GM18519 (cell line): ENCODE measurements at regions not wholly inside any gene's neighbourhood (a gene's known extent, or its start where the extent isn't known, plus 50 kb on each side); places are given as distances from the start of the nearest gene placed in this dataset.

Source experiments
- ATAC-seq: cut with Tn5 transposase; IDR thresholded peaks from one replicate; pipeline ENCODE4 v1.9.1; 2021; ENCODE audit warnings: mild to moderate bottlenecking, moderate library complexity; ENCODE audit not compliant: unreplicated experiment, low FRiP score

DNA sequence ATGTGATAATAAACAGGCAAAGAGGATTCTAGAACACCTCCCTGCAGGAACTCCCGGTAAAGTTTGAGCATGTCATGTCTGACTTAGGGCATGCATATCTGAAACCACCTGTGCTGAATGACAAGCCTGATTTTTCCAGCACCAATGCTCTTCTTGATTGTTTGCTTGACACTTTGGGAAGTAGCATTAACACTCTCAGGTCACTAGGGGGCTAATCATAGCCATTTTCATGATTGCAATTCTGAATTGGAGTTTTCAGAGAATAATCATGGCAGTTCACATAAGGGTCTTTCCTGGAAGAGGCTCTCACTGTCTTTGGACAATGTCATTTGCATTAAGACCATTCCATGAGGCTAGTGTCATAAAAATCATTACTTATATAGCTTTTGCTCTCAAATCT, 234.4 kb upstream of the MTNR1B start:
- ATAC-seq = no peak

DNA sequence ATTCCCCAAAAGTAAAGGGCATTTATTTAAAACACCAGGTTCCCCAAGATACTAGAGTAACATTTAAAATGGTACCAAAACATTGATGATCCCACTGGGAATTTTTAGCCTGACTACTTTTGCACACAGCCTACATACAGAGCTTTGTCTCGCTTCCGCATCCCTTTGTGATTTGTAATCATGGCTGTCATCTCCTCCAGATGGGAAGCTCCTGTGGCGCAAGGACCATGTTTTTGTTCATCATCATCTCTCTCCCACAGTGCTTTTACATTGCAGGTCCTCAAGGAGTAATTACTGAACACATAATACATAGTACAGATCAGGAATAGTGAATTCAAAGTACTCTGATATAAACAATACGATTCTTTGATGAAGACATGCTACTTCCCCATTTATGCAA, 231.2 kb upstream of the MTNR1B start:
- ATAC-seq = no peak

DNA sequence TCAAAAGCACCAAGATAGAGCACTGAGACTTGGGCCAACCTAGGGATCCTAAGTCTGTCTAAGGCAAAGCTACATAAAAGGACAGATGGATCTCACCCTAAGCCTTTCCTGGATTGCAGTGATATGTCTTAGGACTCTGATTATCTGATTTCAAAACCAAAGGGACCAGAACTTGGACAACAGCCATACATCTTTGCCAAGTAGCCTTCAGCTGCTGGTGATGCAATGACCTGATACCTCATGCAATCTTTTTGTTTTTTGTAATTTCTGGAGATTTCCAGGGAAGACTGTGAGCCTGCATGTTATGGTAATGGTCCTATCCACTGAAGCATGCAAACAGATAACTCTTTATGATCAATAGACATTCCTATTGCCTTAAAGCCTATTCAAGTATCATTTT, 230.4 kb upstream of the MTNR1B start:
- no peak for ATAC-seq

DNA sequence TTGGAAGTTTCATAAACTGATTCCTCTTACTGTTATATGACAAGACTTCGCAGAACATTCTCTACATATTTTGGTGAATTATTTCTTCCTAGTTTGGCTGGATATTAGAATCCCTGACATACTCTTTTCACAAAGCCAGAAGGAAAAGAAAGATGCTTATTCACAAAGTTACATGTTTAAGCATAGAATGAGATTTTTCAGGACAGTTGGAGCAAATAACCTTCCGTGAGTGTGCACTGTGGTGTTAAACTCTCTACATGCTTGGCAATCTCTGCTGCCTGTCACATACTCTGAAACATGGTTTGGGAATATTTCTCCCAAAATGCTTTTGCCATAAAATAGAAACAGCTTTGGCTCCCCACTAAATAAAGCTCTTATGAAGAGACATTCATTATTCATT, 230.0 kb upstream of the MTNR1B start:
- no peak for ATAC-seq

DNA sequence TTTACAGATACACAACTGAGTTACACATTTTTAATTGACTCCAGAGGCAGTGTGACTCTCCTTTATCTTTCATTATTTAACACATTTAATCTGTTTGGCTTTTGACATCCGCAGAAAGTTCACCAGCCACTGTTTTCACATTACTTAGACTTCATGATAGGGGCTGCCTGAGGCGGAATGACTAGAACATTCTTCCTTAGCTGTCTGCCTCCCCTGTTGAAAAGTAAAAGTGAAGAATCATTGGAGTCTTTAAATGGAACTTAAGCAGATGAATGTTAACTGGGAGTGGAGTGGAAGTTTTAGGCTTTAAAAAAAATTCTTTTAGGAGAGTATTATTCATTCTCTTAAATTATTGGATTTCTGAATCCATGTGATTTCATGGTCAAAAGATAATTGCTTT, 229.2 kb upstream of the MTNR1B start:
- ATAC-seq = no peak

DNA sequence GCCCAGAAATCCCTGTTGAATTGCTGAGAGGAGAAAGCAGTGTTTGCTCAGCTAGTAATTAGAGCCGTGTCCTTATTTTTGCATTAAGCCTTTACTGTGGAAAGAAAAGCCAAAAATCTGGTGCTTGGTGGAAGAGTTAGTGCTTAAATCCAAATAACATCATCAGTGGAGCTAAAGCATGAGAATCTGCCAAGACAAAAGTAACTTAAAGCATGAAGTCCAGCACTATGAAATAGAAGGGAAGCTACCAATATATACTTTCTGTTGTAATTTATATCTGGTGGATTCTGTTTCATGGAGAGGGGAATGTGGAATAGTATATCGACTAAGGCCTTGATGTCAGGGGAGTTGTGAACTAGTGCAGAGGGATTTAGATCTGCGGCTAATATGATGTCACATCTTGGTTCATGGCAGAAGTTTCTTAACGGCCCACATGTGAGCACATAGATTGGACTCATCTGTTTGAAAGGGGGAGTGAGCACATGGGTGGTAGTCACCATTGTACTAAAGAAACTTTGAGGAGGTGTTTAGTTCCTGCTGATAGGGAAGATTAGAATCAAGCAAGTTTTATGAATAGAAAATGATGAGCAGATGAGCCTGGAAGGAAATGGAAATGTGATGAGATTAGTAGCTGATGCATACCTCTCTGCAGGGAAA, 224.4 kb upstream of the MTNR1B start:
- ATAC-seq = no peak

DNA sequence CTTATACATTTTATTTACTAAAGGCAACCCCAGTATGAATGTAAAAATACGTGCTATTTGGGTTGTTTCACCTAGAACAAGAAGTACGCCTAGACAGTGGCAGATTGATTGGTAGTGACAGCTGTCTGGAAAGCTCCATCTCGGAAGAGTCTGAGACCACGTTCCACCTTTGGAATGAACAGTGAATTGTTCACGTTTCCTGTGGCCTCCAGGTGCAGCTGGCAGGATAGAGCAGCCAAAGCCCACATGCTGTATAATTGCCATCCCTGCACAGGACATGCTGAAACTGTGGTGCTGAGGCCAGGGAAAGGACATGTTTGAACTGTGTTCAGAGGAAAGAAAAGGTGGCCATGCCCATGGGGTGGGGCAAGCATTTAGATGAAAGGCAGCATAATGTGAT, 218.7 kb upstream of the MTNR1B start:
- no peak for ATAC-seq

DNA sequence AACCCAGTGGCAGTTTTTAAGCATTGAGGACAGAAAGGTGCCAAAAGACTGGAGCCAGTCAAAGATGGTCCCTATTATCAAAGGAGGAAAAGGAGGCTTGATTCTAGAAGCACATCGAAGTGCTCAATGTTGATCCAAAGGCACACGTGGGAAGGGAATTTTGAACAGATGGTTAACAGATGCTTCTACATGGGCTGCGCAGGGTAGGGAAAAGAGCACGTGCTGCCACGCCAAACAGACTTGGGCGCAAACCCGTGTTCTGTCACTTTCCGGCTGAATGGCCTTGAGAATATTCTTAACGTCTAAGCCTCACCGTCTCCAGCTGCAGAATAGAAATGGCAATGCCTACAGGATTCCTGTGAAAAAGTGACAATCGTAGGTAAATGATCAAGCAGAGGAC, 217.9 kb upstream of the MTNR1B start:
- ATAC-seq = no peak

DNA sequence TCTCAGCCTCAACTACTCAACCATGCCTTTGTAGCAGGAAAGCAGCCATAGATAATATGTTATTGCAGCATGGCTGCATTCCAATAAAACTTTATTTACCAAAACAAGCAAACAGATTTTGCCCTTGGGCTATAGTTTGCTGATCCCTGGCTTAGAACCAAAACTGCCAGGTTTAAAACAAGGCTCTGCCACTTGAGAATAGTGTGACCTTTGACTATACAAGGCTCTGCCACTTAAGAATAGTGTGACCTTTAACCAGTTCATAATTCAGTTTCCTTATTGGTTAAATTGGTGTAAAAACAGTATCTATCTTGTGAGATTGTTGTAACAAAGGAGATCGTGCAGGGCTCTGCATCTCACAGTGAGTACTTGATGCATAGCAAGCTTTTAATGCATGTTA, 217.3 kb upstream of the MTNR1B start:
- ATAC-seq = no peak

DNA sequence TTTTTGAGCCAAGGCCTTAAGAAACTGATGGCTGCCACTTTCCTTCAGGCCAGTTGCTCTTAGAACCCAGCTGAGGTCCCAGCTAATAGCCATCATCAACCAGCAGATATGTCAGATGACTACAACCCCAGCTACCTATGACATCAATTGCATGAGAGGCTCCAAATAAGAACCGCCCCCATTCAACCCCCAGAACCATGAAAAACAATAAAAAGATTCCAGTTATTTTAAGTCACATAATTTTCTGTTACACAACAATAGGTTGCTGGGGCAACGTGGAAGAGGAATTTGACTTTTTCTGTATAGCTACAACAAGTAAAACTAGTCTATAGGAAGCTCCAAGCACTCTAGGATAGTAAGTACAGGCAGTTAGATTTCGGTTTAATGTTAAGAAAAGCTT, 216.3 kb upstream of the MTNR1B start:
- no peak for ATAC-seq

DNA sequence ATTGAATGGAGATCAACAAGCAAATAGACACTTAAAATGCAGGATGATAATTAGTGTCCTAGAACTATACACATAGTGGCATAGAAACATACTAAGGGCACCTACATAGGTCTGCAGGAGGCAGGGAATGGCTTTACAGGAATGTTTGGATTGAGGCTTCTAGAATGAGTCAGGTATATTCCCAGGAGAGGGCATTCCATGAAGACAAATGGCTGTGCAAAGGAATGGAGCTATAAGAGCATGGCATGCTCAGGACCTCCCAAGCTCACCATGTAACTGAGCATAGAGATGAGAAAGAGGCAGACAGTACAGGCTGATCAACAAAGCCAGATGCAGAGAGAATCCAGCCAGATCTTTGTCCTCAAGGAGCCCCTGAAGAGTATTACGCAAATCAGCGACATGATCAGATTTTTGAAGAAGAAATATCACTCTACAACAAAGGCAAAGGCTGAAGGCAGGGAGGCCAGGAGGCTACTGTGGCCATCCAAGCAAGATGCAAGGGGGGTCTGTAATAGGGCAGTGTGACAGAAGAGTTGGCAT, 211.1 kb upstream of the MTNR1B start:
- no peak for ATAC-seq

DNA sequence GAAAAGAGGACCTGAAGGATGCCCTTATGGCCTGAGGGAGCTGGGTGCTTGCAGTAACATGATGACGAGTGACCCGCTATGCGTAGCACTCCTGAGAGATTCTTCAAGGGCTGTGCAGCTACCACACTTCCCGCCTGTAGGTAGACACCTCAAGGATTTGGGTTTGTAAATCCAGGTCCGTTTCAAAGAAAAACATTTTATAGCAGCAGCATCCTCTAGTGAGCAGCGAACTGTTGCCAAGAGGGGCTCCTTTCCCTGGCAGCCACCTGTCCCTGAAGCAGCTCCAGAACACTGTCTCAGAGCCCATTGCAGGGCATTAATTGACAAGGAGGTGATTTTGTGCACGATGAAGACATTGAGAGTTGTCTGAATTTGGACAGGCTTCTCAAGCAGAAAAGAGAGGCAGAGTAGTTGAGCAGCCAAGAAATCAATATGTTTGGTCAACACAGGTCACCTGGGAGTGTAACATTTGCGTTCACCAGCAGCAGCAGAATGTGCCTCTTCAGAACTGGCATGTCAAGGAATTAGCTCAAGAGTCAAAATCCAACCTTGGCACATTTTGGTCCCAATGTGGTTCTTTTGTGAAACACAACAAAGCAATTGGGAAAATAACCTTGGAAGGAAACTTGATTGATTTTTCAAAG, 209.8 kb upstream of the MTNR1B start:
- ATAC-seq = no peak

DNA sequence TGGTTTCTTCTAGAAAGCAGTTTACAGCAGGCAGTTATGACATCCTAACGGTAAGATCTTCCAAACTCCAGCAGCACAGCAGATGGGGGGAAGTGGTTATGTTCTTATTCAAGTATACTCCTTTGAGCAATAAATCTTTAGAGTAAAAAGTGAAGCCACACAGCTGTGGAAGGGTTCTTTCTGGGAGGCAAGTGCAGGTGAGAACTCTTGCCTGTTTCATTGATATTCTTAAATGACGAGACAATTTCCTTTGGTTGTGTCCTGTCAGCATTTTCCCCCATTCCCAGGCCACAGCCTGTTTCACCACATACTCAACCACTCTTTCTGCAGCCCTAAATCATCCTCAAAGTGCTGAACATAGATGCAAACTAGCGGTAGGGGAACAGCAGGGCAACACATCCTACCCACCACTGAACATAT, 207.3 kb upstream of the MTNR1B start:
- ATAC-seq = no peak

DNA sequence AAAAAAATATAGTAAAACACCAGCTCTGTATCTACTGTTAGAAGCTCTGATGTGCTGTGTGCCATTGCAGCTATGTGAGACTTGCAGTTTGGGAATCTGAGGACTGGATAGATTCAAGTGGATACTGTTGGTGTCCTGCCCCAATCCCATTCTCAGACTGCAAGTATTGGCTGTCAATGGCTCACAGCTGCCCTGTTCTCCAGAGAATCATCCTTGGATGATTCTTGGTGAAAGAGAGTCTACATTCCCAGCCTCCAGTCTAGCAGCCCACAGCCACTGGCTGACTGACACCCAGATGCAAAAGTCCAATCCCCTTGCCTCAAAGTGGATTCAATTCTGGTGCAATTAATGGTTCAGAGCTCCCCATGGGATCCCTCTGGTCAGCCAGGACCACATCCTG, 206.1 kb upstream of the MTNR1B start:
- ATAC-seq = no peak

DNA sequence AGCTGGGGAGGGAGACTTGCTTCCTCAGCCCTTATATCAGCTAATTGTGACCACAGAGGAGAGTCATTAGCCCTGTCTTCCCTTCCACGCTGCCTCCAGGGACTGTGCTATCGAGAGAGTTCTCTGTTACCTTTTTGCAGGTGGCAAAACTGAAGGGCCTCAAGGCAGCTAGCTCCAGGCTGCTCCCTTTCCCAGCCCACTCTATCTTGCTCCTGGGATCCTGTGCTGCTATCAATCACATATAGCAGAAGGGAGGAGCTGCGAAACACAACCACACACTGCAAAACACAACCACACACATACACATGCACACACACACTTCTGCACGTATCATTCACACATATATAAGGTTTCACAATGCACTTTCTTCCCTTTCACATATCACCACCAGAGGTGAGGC, 205.3 kb upstream of the MTNR1B start:
- no peak for ATAC-seq

DNA sequence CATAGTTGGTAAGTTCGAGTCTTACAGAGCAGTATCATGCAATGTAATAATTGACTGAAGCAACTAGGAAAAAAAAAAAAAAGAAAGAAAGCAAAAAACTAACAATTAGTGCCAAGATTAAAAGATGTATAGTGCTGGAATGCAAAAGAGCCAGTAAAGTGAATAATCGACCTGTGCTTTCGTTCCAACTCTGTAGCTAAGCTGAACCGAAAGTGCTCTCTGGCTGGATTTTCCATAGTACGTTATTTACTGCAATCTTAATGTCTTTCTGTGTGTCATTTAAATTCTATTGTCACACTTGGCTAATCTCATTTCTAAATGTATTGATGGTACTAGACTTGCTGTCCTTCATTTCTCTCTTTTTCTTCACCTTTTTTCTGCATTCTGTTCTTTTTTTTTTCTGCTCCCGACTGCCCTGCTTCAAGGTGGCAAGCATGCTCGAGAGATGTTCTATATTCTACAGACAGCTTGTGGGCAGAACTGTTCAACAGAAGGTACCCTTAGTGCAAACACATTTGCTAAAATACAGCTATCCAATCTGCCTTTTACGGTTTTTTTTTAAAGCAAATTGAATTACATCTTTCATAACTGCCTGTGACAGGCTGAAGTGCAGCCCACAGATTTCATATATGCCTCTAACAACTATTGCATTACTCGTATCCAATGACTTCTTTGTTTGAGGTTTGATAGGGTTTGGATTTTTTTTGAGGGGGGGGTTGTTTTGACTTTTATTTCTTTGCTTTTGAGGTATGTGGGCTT, 204.2 kb upstream of the MTNR1B start:
- no peak for ATAC-seq

DNA sequence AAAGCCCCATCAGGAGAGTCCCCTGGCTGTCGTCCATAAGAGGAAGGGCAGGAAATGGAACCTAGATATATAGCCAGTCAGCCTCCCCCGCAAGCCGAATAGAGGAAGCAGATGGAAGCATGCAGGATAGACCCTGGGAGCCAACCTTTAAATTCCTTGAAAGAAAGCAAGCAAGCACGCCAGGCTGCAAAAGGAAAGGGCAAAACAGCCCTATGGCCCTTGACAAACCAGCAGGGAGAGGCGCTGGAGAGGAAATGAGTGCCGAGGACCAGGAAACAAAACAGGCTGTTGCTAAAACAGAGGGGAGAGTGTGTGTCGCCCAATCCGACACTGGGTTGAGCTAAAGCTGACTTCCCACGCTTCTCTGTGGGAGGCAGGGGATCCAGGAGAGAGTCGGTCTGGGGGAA, 203.5 kb upstream of the MTNR1B start:
- ATAC-seq = no peak

DNA sequence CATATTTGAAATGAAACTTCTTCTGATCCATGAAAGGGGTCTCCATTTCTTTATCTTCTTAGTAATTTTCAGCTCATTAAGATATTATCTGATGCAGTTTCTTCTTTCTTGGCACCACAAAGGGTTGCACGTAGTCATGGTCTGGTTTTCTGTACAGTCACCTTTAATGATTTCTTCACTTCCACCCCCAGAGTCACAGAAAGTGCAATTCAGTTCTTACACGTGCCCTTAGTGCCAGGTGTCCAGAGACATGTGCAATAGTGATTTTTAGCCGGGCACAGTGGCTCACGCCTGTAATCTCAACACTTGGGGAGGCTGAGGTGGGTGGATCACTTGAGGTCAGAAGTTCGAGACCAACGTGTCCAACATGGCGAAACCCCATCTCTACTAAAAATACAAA, 202.8 kb upstream of the MTNR1B start:
- no peak for ATAC-seq

DNA sequence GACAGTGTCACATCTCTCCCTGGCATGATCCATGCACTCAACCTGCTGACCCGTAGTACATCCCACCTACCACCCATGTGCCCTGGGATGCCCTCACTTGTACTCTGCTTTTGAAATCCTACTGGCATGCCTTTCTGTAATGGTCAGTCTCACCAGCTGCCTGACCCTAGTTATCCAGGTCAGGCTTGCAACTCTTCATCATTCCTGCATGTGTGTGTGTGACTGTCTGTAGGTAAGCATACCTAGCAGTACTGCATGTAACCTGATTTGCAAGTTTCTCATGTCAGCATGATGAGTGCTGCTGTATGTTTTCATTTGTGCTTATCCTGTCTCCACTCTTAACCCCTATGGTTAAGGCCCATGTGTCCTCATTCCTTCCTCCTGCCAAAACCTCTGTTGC, 202.0 kb upstream of the MTNR1B start:
- no peak for ATAC-seq

DNA sequence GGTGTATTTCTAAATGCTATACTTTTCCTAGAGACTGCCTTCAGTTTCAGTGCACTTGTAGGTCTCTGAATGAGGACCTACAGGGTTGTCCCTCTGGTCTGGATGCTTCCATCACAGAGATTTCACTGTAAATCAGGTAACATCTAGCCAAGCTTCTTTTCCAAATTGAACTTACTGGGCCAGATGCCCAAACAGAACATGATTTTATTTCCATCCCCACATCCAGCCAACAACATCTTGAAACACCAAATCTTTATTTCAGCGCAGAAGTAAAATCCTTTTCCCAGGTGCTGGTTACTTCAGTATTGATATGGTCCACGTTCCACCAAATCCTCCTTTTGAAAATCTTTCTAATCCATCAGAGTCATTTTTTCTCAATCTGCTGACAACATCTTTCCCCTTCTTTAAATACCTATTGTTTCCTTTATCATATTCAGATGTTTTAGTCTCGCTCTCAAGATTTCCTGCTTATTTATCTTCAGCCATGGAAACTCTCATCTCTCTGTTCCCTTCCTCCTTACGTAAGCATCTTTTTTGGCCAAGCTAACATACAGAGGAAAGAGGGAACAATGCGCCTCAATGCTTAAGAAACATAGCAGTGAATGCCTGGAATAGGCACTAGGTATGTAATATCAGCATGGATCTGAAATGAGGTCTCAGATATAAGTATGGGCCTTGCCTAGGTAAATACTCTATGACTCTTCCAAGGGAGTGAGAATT, 201.2 kb upstream of the MTNR1B start:
- no peak for ATAC-seq

DNA sequence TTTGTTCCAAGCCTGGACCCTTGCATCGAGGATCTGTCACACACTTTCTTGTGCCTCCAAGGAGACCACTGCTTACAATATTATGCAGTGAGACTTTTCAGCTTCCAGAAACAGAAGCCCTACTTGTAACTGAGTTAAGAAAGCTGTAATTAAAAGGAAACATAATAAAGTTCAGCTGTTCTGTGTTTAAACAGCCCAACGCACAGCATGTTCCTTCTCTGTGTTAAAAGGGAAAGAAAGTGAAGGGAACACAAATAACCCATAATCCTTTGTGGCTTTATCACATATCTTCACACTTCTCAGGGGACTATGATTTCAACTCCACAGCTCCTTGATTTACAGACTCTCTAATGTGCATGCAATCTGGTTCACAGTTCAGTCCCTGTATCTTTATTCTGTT, 200.3 kb upstream of the MTNR1B start:
- ATAC-seq = no peak
